GM18951 (cell line): ENCODE measurements at regions not wholly inside any gene's neighbourhood (a gene's known extent, or its start where the extent isn't known, plus 50 kb on each side); places are given as distances from the start of the nearest gene placed in this dataset.
A peak's percentile ranks its signal among the peaks of the same experiment; 100 is the strongest.

Source experiments
- POLR2A ChIP-seq: IDR thresholded peaks from 4 replicates; pipeline ENCODE4 v1.6.1; 2011; ENCODE audit warnings: mild to moderate bottlenecking; ENCODE audit not compliant: insufficient read length, insufficient read depth; ENCODE audit errors: extremely low read depth
- in situ Hi-C: fragments of 300-500 bp; cut with MboI; formaldehyde crosslinking; loops from one replicate; pipeline ENCODE4 v1.12.0; 2022; ENCODE audit warnings: low sequenced_read_pairs, mixed read lengths, inconsistent platforms; ENCODE audit not compliant: unreplicated experiment

- TF ChIP-seq POLR2A = no peak
- in situ Hi-C loops = no loop called here
Observed at GRCh38 chr1:59011663-59012062, 227.8 kb upstream of the JUN start.

GRCh38 chr1:59012378-59012777 lies 228.5 kb upstream of the JUN start:
- no peak for TF ChIP-seq POLR2A
- in situ Hi-C loops = no loop called here

GRCh38 chr1:59013276-59013927 lies 229.6 kb upstream of the JUN start:
- in situ Hi-C loops = no loop called here
- no peak for TF ChIP-seq POLR2A

GRCh38 chr1:59013928-59014279 lies 230.1 kb upstream of the JUN start:
- in situ Hi-C loops = no loop called here
- TF ChIP-seq POLR2A = no peak

GRCh38 chr1:59014827-59015226 lies 231.0 kb upstream of the JUN start:
- in situ Hi-C loops = no loop called here
- TF ChIP-seq POLR2A = no peak

- in situ Hi-C loops = no loop called here
Observed at GRCh38 chr1:59015708-59016107, 231.9 kb upstream of the JUN start.

GRCh38 chr1:59016390-59016789 lies 232.5 kb upstream of the JUN start:
- no peak for TF ChIP-seq POLR2A
- in situ Hi-C loops = no loop called here

More at GRCh38 chr1:59015708-59016107, 231.9 kb upstream of the JUN start:
- TF ChIP-seq POLR2A = no peak

GRCh38 chr1:59017501-59018231 lies 233.8 kb upstream of the JUN start:
- TF ChIP-seq POLR2A = no peak
- in situ Hi-C loops = no loop called here

- TF ChIP-seq POLR2A = no peak
- in situ Hi-C loops = no loop called here
Observed at GRCh38 chr1:59018446-59018845, 234.6 kb upstream of the JUN start.

GRCh38 chr1:59018860-59019259 lies 235.0 kb upstream of the JUN start:
- in situ Hi-C loops = no loop called here
- TF ChIP-seq POLR2A = no peak

GRCh38 chr1:59020151-59020997 lies 236.5 kb upstream of the JUN start:
- in situ Hi-C loops = no loop called here
- peak; percentile 40 for TF ChIP-seq POLR2A

GRCh38 chr1:59022199-59022598 lies 238.4 kb upstream of the JUN start:
- TF ChIP-seq POLR2A = no peak
- in situ Hi-C loops = no loop called here

- in situ Hi-C loops = no loop called here
- TF ChIP-seq POLR2A = no peak
Observed at GRCh38 chr1:59022799-59023198, 239.0 kb upstream of the JUN start.
